Activated CD4-positive, alpha-beta T cell treated with anti-CD3 and anti-CD28 coated beads for 36 hours (primary cell): ENCODE measurements at regions not wholly inside any gene's neighbourhood (a gene's known extent, or its start where the extent isn't known, plus 50 kb on each side); places are given as distances from the start of the nearest gene placed in this dataset.

Source experiments
- ATAC-seq: fragments of 200-7000 bp; cut with Tn5 transposase; one replicate; pipeline ENCODE4 v1.10.0; 2021; ENCODE audit warnings: mild to moderate bottlenecking, moderate library complexity
- CTCF ChIA-PET: fragments of 350-600 bp; sonication (Branson Sonifier 250); formaldehyde crosslinking; loops from one replicate; lab custom pipeline; 2021; ENCODE audit warnings: antibody characterized with exemption; lab: Charles Lee
- POLR2A ChIA-PET: fragments of 350-600 bp; sonication (Branson Sonifier 250); formaldehyde crosslinking; loops from one replicate; lab custom pipeline; 2021; ENCODE audit warnings: antibody characterized with exemption, inconsistent platforms; lab: Charles Lee
- DNase-seq: peaks from one replicate; pipeline ENCODE4 v3.0.0-alpha.2; 2020
- H3K27ac Mint-ChIP-seq: one replicate; pipeline ENCODE4 v1.8.0; 2021; ENCODE audit warnings: mixed read lengths
- H3K27me3 Mint-ChIP-seq: one replicate; pipeline ENCODE4 v1.8.0; 2021; ENCODE audit warnings: mixed read lengths
- H3K36me3 Mint-ChIP-seq: one replicate; pipeline ENCODE4 v1.8.0; 2021; ENCODE audit warnings: low read depth, mixed read lengths
- H3K4me1 Mint-ChIP-seq: one replicate; pipeline ENCODE4 v1.8.0; 2021; ENCODE audit warnings: mixed read lengths
- H3K4me3 Mint-ChIP-seq: one replicate; pipeline ENCODE4 v1.8.0; 2021; ENCODE audit warnings: mild to moderate bottlenecking, moderate library complexity, mixed read lengths
- H3K9me3 Mint-ChIP-seq: one replicate; pipeline ENCODE4 v1.8.0; 2021; ENCODE audit warnings: low read depth, mixed read lengths
- intact Hi-C, 2 experiments: fragments of 100-400 bp; cut with DNase I in 1 of 2; cut with micrococcal nuclease in 1 of 2; formaldehyde crosslinking; loops; one replicate each; pipeline versions ENCODE4 v1.14.2 to v1.15.1; 2022 to 2024; cut with DNase I, micrococcal nuclease

DNA sequence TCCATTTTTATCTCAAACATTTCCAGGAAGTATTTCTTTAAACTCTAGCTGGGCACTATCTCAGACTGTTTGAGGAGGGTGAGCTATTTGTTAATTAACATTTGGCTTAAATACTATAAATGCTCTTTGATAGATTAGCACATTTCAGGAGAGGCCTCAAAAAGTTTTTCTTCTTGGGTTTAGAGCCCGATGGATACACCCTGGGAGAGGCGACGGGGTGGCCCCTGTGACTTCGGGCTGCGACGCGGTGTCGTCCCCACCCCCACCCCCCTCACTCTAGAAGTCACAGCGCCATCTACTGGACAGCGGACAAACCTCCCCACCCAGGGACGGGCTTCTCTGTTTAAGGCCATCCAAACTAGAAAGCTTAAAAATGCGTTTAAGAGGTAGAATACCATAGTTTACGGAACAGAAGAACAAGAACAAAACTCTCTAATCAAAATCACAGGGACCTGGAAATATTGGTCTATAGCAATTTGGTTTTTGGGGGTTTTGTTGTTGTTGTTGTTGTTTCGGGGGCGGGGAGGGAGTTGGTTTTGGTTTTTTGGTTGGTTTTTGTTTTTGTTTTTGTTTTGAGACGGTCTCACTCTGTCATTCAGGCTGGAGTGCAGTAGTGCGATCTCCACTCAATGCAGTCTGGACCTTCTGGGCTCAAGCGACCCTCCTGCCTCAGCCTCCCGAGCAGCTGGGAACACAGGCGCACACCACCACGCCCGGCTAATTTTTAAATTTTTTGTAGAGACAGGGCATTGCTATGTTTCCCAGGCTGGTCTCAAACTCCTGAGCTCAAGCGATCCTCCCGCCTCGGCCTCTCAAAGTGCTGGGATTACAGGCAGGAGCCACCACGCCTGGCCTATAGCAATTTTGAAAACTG lies 254.4 kb downstream of the C16orf95 start:
- ChIA-PET POLR2A (interaction anchor here (0.6 kb wide), 1 partner anchor 498 kb away, joined by 3 read pairs; no protein-coding TSS in a partner anchor), CTCF (interaction anchor here (0.6 to 3.9 kb wide), 19 partner anchors 10 to 546 kb away, joined by 3 to 19 read pairs (median 4); no protein-coding TSS in a partner anchor)
- H3K36me3 Mint-ChIP-seq = no peaks in the 10 kb centered on the region
- no peak overlapping the region for H3K4me3 Mint-ChIP-seq
- DNase-seq (peak; percentile 83), ATAC-seq (peak; percentile 66)
- intact Hi-C loops = loop anchor here (1.0 to 5.0 kb wide), 3 partner anchors 191 to 500 kb away; no protein-coding TSS in a partner anchor
- no peak overlapping the region for H3K27ac Mint-ChIP-seq
- H3K27me3 Mint-ChIP-seq = peaks cover 51% of the 10 kb centered on the region
- H3K9me3 Mint-ChIP-seq = no peaks in the 10 kb centered on the region
- no peaks in the 10 kb centered on the region for H3K4me1 Mint-ChIP-seq

DNA sequence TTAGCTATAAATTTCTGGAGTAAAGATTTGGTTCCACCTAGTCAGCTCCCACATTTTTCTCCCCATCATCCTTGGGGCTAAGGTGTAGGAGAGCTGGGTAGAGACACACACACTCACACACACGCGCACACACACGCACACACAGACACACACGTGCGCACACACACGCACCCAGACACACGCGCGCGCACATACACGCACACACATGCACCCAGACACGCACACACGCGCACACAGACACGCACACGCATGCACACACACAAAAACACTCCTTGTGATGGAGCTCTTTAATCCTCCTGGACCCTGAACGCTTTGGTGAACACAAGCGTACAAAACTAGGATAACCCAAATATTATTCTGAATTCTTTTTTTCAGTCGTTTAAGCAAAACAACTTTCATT lies 253.6 kb downstream of the C16orf95 start:
- Mint-ChIP-seq H3K4me1 (no peaks in the 10 kb centered on the region), H3K9me3 (no peaks in the 10 kb centered on the region), H3K27me3 (peaks cover 54% of the 10 kb centered on the region), H3K4me3 (no peak overlapping the region), H3K27ac (no peak overlapping the region), H3K36me3 (no peaks in the 10 kb centered on the region)
- ATAC-seq (no peak), DNase-seq (no peak)
- POLR2A ChIA-PET = no interaction called here
- CTCF ChIA-PET = interaction anchor here (0.7 to 3.9 kb wide), 8 partner anchors 9 to 507 kb away, joined by 3 to 19 read pairs (median 4); no protein-coding TSS in a partner anchor
- intact Hi-C loops = loop anchor here in 1 of 2 experiments (2.0 to 5.0 kb wide), 2 partner anchors 191 to 215 kb away; no protein-coding TSS in a partner anchor

DNA sequence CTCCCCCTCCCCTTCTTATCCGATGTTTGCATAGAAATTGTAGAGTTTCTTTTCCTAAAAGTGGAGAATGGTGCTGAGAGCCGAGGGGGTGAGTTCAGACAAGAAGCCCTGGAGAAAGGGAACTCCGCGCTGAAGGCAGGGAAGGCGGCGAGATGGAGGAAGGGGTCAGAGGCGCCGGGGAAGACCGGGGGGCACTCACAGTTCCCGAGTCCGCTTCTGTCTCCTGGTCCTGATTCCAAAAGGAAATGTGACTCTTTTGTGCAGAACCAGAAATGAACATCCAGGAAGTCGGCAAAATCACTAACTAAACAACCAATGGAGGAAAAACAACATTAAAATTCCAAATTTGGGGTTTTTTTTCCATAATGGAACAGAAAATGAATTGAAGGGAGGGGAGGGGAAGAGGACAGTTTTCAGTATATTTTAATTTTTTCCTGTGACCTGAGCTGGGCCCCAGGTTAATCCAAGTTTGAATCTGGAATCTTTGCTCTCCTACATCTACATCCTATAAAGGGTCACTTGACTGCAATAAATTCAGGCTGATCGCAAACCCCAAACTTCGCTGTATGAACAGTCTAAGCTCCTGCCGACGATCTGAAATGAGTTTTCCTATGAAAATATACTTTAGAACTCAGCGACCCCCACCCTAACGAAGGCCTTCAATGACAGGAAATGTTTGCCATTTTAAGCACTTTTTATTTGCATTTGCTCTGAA lies 252.3 kb downstream of the C16orf95 start:
- Mint-ChIP-seq H3K36me3 (no peaks in the 10 kb centered on the region), H3K4me3 (no peak overlapping the region), H3K27ac (no peak overlapping the region), H3K27me3 (peaks cover 50% of the 10 kb centered on the region), H3K4me1 (no peaks in the 10 kb centered on the region), H3K9me3 (no peaks in the 10 kb centered on the region)
- DNase-seq (no peak), ATAC-seq (no peak)
- POLR2A ChIA-PET = no interaction called here
- CTCF ChIA-PET = interaction anchor here (0.6 kb wide), 1 partner anchor 18 kb away, joined by 3 read pairs; no protein-coding TSS in a partner anchor
- intact Hi-C loops = loop anchor here in 1 of 2 experiments (5.0 kb wide), 1 partner anchor 193 kb away; no protein-coding TSS in a partner anchor

DNA sequence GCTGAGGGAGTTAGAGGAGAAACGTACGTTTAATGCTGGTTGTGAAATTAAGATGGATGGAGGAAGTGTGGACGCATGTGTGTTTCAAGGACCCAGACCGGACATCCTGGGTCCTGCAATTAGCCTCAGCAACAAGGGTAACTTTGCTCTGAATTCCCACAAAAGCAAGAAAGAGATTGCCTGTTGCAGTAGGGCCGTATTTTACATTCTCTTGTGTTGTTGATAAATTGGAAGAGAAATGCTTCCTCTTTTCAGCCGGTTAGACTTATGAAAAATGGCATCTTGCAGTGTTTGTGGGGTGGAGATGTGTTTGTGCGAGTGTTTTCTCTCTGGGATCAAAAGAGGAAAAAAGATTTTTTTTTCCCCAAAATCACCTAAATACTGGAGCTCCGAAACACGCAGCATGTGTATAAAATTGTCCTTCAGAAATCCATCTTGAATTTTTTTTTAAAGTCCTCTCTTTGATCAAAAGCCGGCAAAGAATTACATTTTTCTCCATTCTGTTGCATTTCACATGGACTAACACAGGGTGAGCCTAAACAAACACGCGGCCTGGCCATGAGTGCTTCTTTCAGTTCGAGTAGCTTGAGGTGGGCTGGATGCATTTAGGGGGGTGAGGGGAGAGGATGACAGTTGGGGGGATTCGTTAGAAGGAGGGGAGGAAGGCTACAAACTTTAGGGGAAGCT lies 251.6 kb downstream of the C16orf95 start:
- Mint-ChIP-seq H3K36me3 (no peaks in the 10 kb centered on the region), H3K9me3 (no peaks in the 10 kb centered on the region), H3K27me3 (peaks cover 47% of the 10 kb centered on the region), H3K4me1 (no peaks in the 10 kb centered on the region), H3K4me3 (no peak overlapping the region), H3K27ac (no peak overlapping the region)
- CTCF ChIA-PET = interaction anchor here (0.6 kb wide), 1 partner anchor 19 kb away, joined by 3 read pairs; no protein-coding TSS in a partner anchor
- intact Hi-C loops = no loop called here
- ATAC-seq (no peak), DNase-seq (no peak)
- POLR2A ChIA-PET = no interaction called here

DNA sequence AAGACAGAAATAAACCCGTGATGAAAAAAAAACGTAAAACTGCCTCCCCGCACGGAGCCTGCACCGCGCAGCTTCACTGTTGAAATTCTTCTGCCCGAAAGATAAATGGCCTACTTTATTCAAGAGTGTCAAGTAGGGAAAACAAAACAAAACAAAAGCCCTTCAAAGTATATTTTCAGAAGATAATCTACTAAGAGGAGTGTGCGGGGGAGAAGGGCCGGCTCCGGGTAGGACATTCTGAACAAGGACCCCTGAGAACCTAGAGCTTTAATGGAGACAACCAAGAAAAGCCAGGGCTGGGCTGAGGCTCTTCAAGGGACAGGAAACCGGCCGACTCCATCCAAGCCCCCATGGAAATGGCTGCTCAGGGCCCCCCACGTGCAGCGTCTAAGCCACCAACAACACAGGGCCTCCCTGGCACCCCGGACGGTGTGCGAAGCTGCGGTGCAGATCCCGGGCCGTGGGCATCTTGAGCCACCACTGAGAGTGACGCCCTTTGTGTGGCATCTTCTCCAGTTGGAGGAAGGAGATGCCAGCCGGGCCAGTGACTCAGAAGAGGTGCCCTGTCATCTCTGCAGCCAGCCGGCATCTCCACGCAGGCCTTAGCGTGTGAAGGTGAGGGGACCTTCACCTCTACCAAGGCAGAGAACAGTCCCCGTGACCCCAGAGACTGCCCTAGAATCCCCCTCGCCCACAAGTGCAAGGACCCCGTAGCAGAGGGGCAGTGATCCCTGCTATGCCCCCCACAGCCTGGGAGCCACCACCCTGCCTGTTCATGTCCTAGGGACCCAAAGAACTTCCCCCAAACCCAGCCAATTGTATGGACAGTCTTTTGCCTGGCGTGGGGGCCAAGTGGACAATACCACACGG lies 250.8 kb downstream of the C16orf95 start:
- no peak overlapping the region for H3K27ac Mint-ChIP-seq
- ATAC-seq (no peak), DNase-seq (no peak)
- no peaks in the 10 kb centered on the region for H3K4me1 Mint-ChIP-seq
- no peaks in the 10 kb centered on the region for H3K36me3 Mint-ChIP-seq
- ChIA-PET POLR2A (no interaction called here), CTCF (no interaction called here)
- H3K4me3 Mint-ChIP-seq = no peak overlapping the region
- intact Hi-C loops = no loop called here
- no peaks in the 10 kb centered on the region for H3K9me3 Mint-ChIP-seq
- peaks cover 39% of the 10 kb centered on the region for H3K27me3 Mint-ChIP-seq

DNA sequence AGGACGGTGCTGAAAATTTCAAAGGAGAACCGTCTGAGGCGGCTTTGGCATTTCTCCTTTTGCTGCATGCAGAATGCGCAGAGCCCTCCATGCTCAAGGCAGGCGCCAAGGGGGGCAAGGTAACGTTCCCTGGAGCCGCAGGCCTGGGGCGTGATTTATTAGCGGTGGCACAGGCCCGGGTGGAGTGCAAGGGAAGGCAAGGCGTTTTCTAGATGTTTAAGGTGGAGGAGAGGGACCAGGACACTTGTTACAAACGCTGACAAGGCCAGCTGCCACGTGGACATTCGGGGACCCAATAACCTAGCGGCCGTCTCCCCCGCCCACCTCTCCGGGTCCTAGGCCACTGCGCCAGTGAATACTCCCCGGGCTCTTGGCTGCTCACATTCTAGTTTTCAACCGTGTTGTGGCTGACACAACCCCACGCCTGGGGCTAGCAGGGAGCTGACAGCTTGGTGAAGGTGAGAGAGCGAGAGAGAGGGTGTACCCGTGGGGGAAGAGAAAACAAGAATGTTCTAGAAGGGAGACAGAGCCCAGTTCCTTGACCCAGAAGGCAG lies 250.1 kb downstream of the C16orf95 start:
- ATAC-seq = no peak
- no peak for DNase-seq
- Mint-ChIP-seq H3K4me3 (no peak overlapping the region), H3K36me3 (no peaks in the 10 kb centered on the region), H3K27me3 (peaks cover 37% of the 10 kb centered on the region), H3K4me1 (no peaks in the 10 kb centered on the region), H3K27ac (no peak overlapping the region), H3K9me3 (no peaks in the 10 kb centered on the region)
- intact Hi-C loops = no loop called here
- CTCF ChIA-PET = no interaction called here
- POLR2A ChIA-PET = no interaction called here

DNA sequence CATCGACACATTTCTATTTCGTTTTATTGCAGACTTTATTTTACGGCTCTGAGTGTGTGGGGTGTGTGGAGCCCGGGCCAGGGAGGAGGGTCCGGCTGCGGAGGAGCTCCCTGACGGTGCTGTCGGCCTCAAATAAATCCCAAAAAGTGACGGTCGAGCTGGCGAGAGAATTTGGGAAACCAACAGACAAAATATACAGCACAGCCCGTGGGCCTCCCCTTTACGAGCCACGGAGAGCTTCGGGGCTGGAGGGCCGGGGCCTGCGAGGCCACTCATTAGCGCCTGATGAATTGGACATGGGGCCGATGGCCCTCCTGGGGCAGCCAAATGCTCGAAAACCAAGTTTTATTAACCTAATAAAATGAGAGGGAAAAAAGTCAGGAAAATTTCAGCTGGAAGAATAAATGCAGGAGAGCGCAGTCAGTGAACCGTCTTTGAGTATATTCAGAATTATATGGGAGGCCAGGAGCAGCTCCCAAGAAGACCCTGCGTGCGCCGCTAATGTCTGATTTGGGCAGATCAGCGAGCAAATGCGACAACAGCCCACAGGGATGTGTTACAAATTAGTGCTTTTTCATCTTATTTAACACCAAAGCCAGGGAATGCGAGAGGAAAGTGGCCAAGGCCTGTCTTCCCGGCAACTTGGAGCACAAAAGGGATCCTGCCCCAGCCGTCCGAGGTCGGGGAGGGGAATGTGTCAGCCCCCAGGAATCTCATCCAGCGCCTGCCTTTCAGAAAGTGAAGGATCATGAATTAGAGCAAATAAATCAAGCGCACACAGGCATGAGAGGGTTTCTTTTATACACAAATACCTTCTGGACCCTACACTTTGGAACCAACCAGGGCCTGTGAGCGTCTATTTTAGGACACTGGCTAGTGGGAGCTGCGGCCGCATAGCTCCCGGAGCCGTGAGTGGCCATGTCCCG lies 249.1 kb downstream of the C16orf95 start:
- DNase-seq (no peak), ATAC-seq (no peak)
- H3K4me3 Mint-ChIP-seq = no peak overlapping the region
- no peaks in the 10 kb centered on the region for H3K36me3 Mint-ChIP-seq
- H3K27me3 Mint-ChIP-seq = peaks cover 30% of the 10 kb centered on the region
- no peak overlapping the region for H3K27ac Mint-ChIP-seq
- CTCF ChIA-PET = no interaction called here
- POLR2A ChIA-PET = no interaction called here
- no peaks in the 10 kb centered on the region for H3K4me1 Mint-ChIP-seq
- no peaks in the 10 kb centered on the region for H3K9me3 Mint-ChIP-seq
- intact Hi-C loops = no loop called here

DNA sequence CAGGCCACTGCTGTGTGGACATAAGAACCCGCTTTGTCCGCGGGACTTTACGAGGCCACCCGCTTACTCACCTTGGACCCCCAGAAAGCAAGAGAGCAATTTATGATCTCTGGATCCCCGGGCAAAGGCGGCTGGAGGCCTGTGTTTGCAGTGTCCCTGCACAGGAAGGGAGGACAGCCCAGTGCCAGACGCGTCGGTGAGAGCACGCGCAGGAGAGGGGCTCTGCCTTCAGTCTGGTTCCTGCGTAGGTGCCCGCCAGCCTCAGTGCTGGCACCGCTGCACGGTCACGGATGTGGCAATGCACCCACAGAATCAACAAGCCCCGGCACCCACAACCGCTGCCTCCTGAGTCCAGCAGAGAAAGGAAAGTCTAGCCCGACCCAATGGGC lies 248.4 kb downstream of the C16orf95 start:
- Mint-ChIP-seq H3K27me3 (peaks cover 27% of the 10 kb centered on the region), H3K4me1 (no peaks in the 10 kb centered on the region)
- CTCF ChIA-PET = no interaction called here

DNA sequence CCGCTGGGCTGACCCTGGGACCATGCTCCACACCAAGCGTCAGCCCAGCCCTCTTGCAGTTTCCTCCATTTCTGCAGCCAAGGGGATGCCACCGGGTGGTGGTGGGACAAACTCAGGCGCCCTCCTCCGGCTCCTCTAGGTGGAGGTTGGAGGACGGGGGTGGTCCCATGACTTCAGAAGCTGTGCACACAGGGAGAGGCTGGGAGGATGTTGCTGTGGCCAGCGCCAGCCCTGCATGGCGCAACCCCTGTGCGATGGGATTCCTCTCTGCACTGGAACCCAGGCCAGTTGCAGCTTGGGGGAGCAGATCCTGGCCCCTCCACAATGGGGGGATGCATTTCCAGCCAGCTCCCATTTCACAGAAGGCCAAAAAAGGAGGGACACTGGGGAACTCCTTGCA lies 246.5 kb downstream of the C16orf95 start:
- ChIA-PET POLR2A (no interaction called here), CTCF (no interaction called here)
- H3K27me3 Mint-ChIP-seq = peaks cover 14% of the 10 kb centered on the region
- no peaks in the 10 kb centered on the region for H3K36me3 Mint-ChIP-seq
- no peak for DNase-seq
- ATAC-seq = no peak
- H3K9me3 Mint-ChIP-seq = no peaks in the 10 kb centered on the region
- intact Hi-C loops = no loop called here
- no peak overlapping the region for H3K4me3 Mint-ChIP-seq
- no peak overlapping the region for H3K27ac Mint-ChIP-seq
- H3K4me1 Mint-ChIP-seq = no peaks in the 10 kb centered on the region

More for the DNA sequence above, 248.4 kb downstream of the C16orf95 start:
- H3K36me3 Mint-ChIP-seq = no peaks in the 10 kb centered on the region
- H3K27ac Mint-ChIP-seq = no peak overlapping the region
- H3K4me3 Mint-ChIP-seq = no peak overlapping the region
- H3K9me3 Mint-ChIP-seq = no peaks in the 10 kb centered on the region
- ATAC-seq (no peak), DNase-seq (no peak)
- POLR2A ChIA-PET = no interaction called here
- intact Hi-C loops = no loop called here

DNA sequence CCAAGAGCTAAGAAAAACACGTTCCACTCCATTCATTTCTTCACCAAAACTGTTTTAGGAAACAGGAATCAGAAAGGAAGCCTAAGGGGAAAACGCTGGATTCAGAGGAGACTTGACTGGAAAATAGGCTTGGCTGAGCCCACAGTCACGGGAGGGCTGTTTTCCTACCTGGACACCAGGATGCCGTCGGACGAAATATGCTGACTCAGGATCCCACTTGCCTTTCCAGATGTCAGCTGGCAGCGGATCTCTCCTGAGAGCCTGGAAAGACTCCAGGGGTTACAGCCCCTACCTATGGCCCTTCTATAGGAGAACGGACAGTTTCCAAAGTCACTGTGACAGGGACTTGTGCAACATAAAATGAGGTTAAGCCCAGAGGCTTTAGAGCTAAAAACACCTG lies 245.1 kb downstream of the C16orf95 start:
- ChIA-PET POLR2A (no interaction called here), CTCF (interaction anchor here (0.9 kb wide), 1 partner anchor 9 kb away, joined by 4 read pairs; no protein-coding TSS in a partner anchor)
- intact Hi-C loops = no loop called here
- Mint-ChIP-seq H3K27ac (no peak overlapping the region), H3K4me3 (no peak overlapping the region), H3K4me1 (no peaks in the 10 kb centered on the region), H3K27me3 (peaks cover 9% of the 10 kb centered on the region), H3K9me3 (no peaks in the 10 kb centered on the region), H3K36me3 (no peaks in the 10 kb centered on the region)
- no peak for DNase-seq
- no peak for ATAC-seq
